SK-N-MC (cell line): ENCODE measurements at regions not wholly inside any gene's neighbourhood (a gene's known extent, or its start where the extent isn't known, plus 50 kb on each side); places are given as distances from the start of the nearest gene placed in this dataset.

ENCODE experiments used
- DNase-seq: peaks from one replicate; pipeline ENCODE4 v3.0.0-alpha.2; 2011; ENCODE audit warnings: low read depth, low spot score
- H3K27ac ChIP-seq: fragments of 200-600 bp; sonication (generic); 2 replicates; pipeline ENCODE4 v1.5.1; 2016; ENCODE audit warnings: mixed run types
- H3K36me3 ChIP-seq: fragments of 200-600 bp; sonication (generic); 2 replicates; pipeline ENCODE4 v1.6.1; 2017; ENCODE audit warnings: antibody characterized with exemption, low read length, mixed read lengths; ENCODE audit not compliant: insufficient read depth
- H3K4me3 ChIP-seq: fragments of 200-600 bp; sonication (generic); 2 replicates; pipeline ENCODE4 v1.5.1; 2016
- H3K9ac ChIP-seq: fragments of 200-600 bp; sonication (generic); 2 replicates; pipeline ENCODE4 v1.8.0; 2017; ENCODE audit warnings: mixed run types, mixed read lengths; ENCODE audit not compliant: insufficient read length
- H3K9me3 ChIP-seq: fragments of 200-600 bp; sonication (generic); 2 replicates; pipeline ENCODE4 v1.6.1; 2017; ENCODE audit warnings: low read depth, mild to moderate bottlenecking, antibody characterized with exemption, low read length, moderate library complexity, mixed read lengths
- EZH2 ChIP-seq: fragments of 200-600 bp; sonication (generic); IDR thresholded peaks from one replicate; pipeline ENCODE4 v1.6.1; 2017; ENCODE audit warnings: antibody characterized with exemption
- FOXP2 ChIP-seq: optimal IDR thresholded peaks from 2 replicates; pipeline ENCODE3; 2011; ENCODE audit warnings: mild to moderate bottlenecking, moderate library complexity; ENCODE audit not compliant: insufficient read depth; ENCODE audit errors: extremely low read length, control extremely low read depth
- POLR2AphosphoS5 ChIP-seq: IDR thresholded peaks from 2 replicates; pipeline ENCODE4 v1.6.1; 2012; ENCODE audit warnings: mild to moderate bottlenecking, low read depth, low read length, borderline replicate concordance

GRCh38 chr2:223338016-223338415 is 264.1 kb downstream of the SCG2 start:
- peak overlapping the region; percentile 68 for H3K27ac ChIP-seq
- TF ChIP-seq POLR2AphosphoS5 (no peak), FOXP2 (no peak), EZH2 (no peak)
- no peak for DNase-seq
- H3K4me3 ChIP-seq, result no peak overlapping the region
- H3K36me3 ChIP-seq, result no peaks in the 10 kb centered on the region
- no peaks in the 10 kb centered on the region for H3K9me3 ChIP-seq
- H3K9ac ChIP-seq, result no peak overlapping the region

DNA sequence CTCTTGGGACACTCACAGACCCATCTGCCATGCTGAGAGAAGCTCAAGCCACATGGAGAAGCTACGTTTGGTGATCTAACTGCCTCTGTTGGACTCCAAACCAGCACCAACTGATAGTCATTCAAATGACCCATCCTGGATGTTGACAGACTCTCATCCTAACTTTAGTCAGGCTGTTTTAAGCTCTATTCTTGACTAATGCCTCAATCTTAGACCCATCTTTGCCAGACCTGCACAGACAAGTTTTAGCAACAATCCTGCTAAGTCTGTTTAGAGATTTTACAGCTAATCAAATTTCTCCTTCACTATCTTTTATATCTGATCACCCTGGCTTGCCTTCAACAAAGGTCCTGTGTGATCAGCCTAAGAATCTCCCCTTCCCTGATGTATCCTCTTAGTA is 245.1 kb downstream of the SCG2 start:
- no peaks in the 10 kb centered on the region for H3K9me3 ChIP-seq
- H3K4me3 ChIP-seq, result no peak overlapping the region
- no peak overlapping the region for H3K9ac ChIP-seq
- H3K27ac ChIP-seq, result no peak overlapping the region
- DNase-seq, result no peak
- TF ChIP-seq EZH2, result no peak
- TF ChIP-seq POLR2AphosphoS5, result no peak
- no peak for TF ChIP-seq FOXP2
- no peaks in the 10 kb centered on the region for H3K36me3 ChIP-seq

- no peak overlapping the region for H3K27ac ChIP-seq
- no peaks in the 10 kb centered on the region for H3K36me3 ChIP-seq
- no peak for DNase-seq
- no peaks in the 10 kb centered on the region for H3K9me3 ChIP-seq
- H3K4me3 ChIP-seq, result no peak overlapping the region
- H3K9ac ChIP-seq, result no peak overlapping the region
- TF ChIP-seq EZH2 (no peak), FOXP2 (no peak), POLR2AphosphoS5 (no peak)
Observed at GRCh38 chr2:223363085-223363484, 239.1 kb downstream of the SCG2 start.

- no peak for DNase-seq
- H3K27ac ChIP-seq, result no peak overlapping the region
- H3K36me3 ChIP-seq, result no peaks in the 10 kb centered on the region
- H3K9me3 ChIP-seq, result no peaks in the 10 kb centered on the region
- TF ChIP-seq FOXP2 (no peak), POLR2AphosphoS5 (no peak), EZH2 (no peak)
- no peak overlapping the region for H3K4me3 ChIP-seq
- H3K9ac ChIP-seq, result no peak overlapping the region
Observed at GRCh38 chr2:223365158-223365679, 236.9 kb downstream of the SCG2 start.

GRCh38 chr2:223366566-223366965 is 235.6 kb downstream of the SCG2 start:
- TF ChIP-seq POLR2AphosphoS5 (no peak), EZH2 (no peak), FOXP2 (no peak)
- Histone ChIP-seq H3K9me3 (no peaks in the 10 kb centered on the region), H3K36me3 (no peaks in the 10 kb centered on the region), H3K9ac (no peak overlapping the region), H3K27ac (no peak overlapping the region), H3K4me3 (no peak overlapping the region)
- no peak for DNase-seq

DNA sequence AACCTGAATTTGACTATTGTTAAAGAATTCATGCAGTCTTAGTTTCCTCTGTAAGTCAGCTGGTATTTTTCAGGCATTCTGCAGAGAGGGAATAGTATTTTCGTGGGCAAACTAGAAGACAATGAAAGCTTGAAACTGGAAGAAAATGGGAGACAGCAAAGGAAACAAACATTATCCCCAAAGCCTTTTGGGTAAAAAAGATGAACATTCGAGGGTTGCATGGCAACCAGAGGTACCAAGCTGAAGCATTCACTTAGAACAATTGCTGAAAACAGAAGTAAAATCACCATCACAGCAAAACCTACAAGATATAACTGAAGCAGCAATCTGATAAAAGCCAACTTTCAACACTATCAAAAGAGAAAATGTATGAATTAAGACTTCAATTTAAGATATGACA is 233.7 kb downstream of the SCG2 start:
- Histone ChIP-seq H3K27ac (no peak overlapping the region), H3K36me3 (no peaks in the 10 kb centered on the region), H3K9ac (no peak overlapping the region), H3K4me3 (no peak overlapping the region), H3K9me3 (no peaks in the 10 kb centered on the region)
- no peak for DNase-seq
- no peak for TF ChIP-seq FOXP2
- no peak for TF ChIP-seq POLR2AphosphoS5
- TF ChIP-seq EZH2, result no peak

- no peak overlapping the region for H3K27ac ChIP-seq
- no peaks in the 10 kb centered on the region for H3K36me3 ChIP-seq
- TF ChIP-seq EZH2, result no peak
- no peak for TF ChIP-seq FOXP2
- TF ChIP-seq POLR2AphosphoS5, result no peak
- H3K9me3 ChIP-seq, result no peaks in the 10 kb centered on the region
- no peak overlapping the region for H3K9ac ChIP-seq
- no peak for DNase-seq
- H3K4me3 ChIP-seq, result no peak overlapping the region
Observed at GRCh38 chr2:223369889-223370288, 232.3 kb downstream of the SCG2 start.

- Histone ChIP-seq H3K9me3 (no peaks in the 10 kb centered on the region; the same call in 1 of the 2 replicates), H3K36me3 (no peaks in the 10 kb centered on the region), H3K4me3 (no peak overlapping the region), H3K9ac (no peak overlapping the region), H3K27ac (no peak overlapping the region)
- no peak for DNase-seq
- TF ChIP-seq POLR2AphosphoS5 (no peak), FOXP2 (no peak), EZH2 (no peak)
Observed at GRCh38 chr2:223383315-223383714, 218.8 kb downstream of the SCG2 start.

GRCh38 chr2:223386189-223386588 is 216.0 kb downstream of the SCG2 start:
- peak overlapping the region; percentile 2; the same call in 1 of the 2 replicates for H3K27ac ChIP-seq
- TF ChIP-seq FOXP2 (no peak), EZH2 (no peak), POLR2AphosphoS5 (no peak)
- no peaks in the 10 kb centered on the region for H3K9me3 ChIP-seq
- no peak overlapping the region for H3K4me3 ChIP-seq
- DNase-seq, result no peak
- H3K9ac ChIP-seq, result no peak overlapping the region
- H3K36me3 ChIP-seq, result no peaks in the 10 kb centered on the region
